HG03575 (cell line): ENCODE measurements at regions not wholly inside any gene's neighbourhood (a gene's known extent, or its start where the extent isn't known, plus 50 kb on each side); places are given as distances from the start of the nearest gene placed in this dataset.
"Not testable (repeated sequence)": the region's sequence is repeated elsewhere in the genome, so short reads cannot be mapped to it uniquely, and the experiment has no call there.

Experiments
- ATAC-seq: cut with Tn5 transposase; IDR thresholded peaks from one replicate; pipeline ENCODE4 v1.9.1; 2021; ENCODE audit not compliant: unreplicated experiment, insufficient number of reproducible peaks, low FRiP score; ENCODE audit errors: extremely low read depth

DNA sequence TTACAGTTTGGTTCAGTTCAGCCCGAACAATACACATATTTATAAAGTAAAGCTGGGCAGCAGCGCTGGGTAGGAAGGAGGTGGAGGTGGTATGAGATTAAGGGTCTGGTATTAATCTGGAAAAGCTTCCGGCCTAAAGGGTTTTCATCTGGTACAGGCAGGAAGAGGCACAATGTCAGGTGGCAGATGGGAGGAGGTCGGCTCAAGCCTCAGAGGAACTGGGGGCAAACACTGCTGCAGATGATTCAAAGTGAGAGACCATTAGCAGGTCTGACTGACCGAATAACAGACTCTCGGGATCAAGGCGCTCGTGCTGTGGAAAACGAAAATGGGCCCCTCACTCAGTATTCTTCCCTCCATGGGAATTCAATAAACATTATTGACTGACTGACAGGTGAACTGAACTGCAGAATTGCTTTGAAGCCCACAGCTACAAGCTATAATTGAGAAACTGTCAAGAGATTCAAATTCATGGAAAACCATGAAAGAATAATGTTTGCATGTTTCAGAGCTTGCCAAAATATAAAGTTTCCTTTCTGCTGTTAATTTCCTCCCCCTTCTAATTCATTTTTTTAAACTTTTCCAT, 75.3 kb downstream of the TMEM167A start:
- no peak for ATAC-seq

DNA sequence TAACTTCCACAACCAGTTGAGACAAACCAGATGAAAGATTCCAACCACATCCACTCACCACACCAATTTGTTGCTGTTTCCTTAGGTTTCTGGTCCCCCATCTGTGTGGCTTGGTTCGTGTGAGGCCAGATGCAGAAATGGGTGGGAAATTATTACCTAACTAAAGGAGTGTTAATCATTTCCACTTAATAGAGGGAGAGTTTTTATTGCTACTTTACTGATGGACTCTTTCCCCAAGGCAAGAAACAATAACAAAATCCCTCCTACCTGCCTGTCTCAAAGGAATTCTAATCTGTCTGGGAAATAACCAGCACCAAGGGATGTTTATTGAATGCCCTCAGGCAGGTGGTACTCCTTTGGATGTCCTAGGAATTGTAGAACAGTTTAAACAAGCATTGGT, 76.3 kb downstream of the TMEM167A start:
- no peak for ATAC-seq

DNA sequence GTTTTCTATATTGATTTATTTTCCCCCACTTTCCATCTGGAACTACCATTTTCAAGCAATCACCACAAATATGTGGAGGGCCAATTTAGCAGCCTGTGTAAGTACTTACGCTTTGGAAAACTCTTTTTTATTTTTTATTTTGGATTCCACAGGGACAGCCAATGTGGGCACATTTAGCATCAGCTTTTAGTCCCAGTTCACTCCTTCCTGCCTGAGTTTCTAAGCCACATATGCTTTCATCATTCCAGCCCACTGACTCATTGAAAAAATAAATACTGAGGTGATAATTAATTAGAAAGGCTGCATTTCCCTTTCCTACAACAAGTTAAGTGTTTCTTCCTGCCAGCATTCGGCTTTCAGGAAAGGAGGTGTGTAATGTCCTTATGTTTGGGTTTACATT, 76.8 kb downstream of the TMEM167A start:
- ATAC-seq: no peak

DNA sequence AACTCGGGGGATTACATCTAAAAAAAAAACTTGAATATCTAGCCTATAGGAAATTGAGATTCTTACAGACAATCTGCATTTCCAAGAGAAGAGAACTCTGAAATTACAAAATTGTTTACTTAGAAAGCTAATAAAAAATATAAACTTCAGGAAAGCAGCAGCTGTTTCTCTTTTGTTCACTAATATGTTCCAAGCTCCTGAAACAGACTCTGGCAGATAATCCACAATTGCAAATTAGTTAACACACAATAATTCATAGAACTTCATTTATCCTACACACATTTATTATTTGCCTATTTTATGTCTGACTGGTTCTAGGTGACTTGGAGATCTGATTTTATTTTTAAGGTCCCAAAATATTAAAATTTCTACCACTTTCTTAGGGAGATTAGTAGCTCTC, 83.8 kb downstream of the TMEM167A start:
- no peak for ATAC-seq

DNA sequence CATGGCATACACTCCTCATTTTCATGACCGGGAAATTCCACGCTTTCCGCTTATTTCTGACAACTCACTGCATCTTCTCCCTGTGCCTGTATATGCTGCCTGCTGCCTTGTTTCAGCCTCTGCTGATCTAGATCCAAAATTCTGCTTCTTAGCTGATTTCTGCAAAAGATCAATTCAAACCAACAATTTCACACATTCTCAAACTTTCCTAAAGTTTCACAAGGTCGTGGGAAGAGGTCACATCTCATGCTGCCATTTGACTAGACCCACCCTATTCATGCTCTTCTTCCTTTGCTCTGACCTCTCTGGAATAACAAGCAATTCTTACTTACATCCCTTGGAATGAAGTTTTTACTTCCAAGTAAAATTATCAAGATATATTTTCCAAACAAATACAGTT, 84.5 kb downstream of the TMEM167A start:
- ATAC-seq: no peak

DNA sequence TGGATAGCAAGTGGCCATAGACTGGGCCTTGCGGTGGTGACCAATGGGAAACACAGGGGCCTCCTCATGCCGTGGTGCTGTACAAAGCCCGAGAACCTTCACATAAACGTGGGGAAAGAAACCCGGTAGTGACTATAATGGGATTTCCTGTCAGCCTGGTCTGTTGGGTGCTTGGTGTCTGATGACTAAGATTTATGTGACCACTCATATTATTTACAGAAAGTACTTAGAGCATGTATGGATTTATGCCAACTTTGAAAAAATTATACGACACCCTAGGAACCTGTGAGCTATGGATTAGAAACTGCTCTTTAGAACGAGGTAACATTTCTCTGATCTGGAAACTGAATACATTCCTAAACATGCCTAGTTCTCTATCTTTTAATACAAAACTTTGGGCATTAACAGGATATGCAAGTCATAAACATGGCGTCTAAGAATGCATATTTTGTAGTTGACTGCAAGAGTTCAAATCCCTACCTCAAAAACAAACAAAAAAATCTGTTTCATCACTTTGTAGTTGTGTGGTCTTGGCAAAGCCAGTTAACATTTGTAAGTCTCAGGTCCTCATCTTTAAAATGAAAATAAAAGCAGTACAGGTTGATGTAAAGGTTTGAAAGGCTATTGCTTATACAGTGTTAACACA, 85.4 kb downstream of the TMEM167A start:
- ATAC-seq: no peak

DNA sequence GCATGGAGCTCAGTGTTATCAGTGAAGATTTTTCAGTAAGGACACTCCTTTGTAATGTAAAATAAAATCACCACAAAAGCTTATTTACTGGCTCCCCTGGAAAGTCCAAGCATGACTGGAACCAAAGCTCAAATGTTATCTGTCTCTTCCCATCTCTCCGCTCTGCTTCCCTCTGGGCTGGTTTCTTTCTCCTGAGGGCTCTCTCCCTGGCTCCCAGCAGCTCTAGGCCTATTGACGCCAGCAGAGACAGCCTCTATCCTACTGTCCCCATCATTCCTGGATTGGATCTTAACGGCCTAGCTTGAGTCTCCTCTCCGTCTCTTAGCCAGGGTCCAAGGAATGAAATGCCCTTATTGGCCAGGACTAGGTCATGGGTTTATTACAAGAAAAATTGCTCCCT, 86.1 kb downstream of the TMEM167A start:
- no peak for ATAC-seq

DNA sequence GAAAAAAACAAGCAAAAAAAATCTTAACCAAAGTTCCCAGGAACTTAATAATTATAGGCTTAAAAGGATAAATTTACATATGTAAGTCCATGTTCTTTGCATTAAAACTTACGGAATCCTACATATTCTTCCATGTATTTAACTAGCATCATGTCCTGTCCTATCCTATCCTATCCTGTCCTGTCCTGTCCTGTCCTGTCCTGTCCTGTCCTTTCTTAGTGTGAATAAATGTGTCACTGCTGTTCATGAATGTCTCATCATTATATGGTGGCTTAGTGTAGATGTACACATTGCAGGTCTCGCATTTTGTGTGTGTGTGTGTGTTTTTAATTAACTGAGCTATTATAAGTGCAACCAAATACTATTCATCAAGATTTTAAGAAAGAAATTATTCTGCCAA, 90.0 kb downstream of the TMEM167A start:
- no peak for ATAC-seq

DNA sequence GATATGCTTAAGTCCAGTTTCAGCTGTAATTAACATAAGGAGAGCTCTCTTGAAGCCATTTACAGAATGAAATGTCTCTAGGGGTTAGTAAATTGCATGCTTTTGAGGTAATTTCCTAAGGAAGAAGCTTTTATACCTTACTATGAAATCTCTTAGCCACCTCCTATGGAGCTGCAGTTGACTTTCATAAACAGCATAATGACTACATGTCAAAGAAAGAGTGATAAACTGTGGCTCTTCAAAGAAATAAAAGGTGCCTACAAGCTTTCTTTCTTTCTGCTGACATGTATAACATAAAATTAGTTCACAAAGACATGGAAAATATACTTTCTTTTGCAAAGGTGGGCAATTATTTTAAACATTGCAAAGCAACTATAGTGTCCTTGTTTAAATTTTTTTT, 90.8 kb downstream of the TMEM167A start:
- ATAC-seq: no peak

DNA sequence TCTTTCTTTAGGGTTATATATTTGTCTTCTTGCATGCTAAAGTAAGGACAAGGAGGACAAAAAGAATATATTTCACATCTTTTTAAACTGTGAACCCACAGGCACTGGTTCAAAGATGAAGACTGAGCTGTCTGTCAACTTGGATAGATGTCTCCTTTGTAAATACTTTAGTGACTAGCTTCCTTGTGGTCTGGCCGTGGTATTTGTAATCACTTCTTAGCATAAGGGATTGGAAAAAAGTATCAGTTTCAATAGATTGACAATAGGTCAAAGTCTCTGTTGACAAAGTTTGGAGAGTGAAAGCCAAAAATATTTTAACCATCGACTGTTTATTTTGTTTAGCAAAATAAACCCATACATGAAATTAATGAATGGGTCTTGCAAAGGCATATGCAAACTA, 91.4 kb downstream of the TMEM167A start:
- ATAC-seq: no peak

DNA sequence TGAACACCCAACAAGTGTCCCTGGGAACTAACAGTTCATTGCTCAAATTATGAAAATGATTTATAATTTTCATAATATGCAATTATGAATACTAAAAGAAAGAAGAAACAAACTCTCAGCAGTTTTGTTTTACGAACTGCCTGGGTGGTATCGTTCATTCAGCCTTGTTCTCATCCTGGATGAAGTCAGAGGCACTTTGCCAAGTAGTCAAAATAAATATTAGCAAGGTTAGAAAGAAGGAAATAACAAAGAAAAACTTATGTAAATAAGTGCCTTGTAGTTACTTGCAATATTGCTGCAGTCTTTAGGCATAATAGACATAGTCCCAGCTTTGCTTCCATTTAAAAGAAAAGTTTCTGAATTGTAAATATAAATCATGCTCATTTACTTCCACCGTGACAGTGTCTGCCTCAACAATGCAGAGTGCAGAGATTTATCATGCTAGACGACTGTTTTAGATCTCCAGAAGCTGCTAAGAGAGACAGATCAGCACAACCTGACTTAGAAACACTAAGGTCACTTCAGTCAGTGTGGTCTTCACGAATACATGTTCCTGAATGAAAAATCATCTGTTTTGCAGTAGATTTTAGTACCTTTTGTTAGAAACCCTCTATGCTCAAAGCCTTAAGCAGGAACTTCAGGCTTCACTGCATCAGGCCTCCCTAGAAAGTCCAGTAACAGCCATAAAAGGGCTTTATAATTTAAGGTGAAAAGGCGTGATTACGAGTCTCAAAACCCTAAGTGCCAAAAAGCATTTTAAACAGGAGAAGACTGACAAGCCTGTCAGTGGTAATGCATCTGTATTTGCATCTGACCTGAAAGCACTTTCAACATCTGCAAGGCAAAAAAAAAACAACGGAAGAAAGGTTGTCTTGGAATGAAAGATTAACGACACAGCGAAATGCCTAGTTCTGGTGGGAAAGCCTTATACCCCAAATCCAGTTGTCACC, 92.1 kb downstream of the TMEM167A start:
- ATAC-seq: no peak

DNA sequence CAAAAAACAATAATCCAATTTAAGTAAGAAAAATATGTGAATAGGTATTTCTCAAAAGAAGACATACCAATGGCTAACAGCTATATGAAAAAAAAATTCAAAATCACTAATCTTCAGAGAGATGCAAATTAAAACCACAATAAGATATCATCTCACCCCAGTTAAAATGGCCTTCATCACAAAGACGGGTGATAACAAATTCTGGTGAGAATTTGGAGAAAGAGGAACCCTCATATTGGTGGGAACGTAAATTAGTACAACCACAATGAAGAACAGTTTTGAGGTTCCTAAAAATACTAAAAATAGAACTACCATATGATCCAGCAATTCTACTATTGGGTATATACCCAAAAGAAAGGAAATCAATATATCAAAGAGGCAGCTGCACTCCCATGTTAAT, 94.3 kb downstream of the TMEM167A start:
- no peak for ATAC-seq

DNA sequence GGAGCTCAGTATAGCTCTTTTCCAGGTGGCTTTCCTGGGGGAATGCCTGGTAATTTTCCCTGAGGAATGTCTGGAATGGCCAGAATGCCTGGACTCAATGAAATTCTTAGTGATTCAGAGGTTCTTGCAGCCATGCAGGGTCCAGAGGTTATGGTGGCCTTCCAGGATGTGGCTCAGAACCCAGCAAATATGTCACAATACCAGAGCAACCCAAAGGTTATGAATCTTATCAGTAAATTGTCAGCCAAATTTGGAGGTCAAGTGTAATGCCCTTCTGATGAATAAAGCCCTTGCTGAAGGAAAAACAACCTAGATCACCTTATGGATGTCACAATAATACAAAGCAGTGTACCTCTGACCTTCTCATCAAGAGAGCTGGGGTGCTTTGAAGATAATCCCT, 100.3 kb downstream of the TMEM167A start:
- not testable (repeated sequence) for ATAC-seq

DNA sequence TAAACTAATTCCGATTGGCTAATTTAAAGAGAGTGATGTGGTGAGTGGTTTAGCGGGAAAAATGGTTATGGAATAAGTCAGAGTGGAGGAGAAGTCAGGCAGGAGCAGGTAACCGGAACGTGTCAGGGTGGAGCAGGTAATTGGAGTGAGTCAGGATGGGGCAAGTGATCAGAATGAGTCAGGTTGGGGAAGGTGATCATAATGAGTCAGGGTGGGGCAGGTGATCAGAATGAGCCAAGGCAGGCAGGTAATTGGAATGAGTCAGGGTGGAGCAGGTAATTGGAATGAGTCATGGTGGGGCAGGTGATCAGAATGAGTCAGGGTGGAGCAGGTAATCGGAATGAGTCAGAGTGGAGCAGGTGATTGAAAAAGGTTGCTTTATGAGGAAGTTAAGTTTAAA, 101.4 kb downstream of the TMEM167A start:
- ATAC-seq: no peak

DNA sequence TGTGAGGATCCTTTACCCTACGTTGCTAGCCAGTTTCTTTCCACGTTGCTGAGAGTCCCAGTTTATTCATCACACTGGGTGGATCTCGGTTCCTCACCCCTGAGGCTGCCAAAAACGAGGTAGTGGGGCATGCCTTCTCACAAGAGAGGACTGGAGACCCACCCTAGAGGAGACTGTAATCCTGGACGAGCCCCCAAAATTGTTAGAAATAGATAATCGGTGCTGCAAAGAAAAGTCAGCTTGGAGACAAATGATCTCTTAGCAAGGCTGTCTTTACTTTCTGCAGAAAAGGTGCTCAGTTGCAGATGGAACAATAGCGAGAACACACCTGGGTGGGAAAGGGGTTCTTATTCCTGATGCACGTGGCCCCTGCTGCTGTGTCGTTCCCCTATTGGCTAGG, 101.8 kb downstream of the TMEM167A start:
- ATAC-seq: no peak

DNA sequence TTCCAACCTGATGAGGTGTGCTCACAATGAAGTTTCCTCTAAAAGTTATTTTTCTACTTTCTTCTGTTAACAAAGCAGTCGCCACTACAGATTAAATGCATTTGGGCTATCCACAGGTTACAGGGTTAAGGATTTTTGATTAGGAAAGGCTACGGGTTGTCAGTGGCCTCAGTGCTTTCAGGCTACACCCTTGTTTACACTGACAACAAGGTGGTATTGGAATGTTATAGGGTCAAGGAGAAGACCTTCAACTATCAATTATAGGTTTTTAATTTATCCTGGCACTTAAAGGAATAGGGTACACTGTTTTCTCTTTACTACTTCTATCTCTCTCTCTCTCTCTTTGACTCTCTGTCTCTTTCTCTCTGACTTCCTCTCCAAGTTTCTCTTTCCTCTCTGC, 102.8 kb downstream of the TMEM167A start:
- not testable (repeated sequence) for ATAC-seq

DNA sequence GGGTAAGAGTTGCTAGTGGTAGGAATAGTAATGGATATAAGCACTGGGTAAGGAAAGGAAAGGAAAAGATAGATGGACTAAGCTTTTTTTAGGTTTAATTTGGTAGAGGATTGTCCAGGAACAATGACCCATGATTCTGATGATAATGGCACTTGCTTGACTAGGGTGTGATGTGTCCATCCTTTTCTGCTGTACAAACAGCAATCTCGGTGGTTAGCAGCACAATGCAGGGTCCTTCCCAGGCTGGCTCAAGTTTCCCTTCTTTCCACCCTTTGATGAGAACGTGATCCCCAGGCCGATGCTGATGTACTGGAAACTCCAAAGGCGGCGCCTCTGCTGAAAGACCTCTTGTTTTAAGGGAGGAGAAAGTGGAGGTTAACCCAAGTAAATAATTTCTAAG, 105.3 kb downstream of the TMEM167A start:
- no peak for ATAC-seq

DNA sequence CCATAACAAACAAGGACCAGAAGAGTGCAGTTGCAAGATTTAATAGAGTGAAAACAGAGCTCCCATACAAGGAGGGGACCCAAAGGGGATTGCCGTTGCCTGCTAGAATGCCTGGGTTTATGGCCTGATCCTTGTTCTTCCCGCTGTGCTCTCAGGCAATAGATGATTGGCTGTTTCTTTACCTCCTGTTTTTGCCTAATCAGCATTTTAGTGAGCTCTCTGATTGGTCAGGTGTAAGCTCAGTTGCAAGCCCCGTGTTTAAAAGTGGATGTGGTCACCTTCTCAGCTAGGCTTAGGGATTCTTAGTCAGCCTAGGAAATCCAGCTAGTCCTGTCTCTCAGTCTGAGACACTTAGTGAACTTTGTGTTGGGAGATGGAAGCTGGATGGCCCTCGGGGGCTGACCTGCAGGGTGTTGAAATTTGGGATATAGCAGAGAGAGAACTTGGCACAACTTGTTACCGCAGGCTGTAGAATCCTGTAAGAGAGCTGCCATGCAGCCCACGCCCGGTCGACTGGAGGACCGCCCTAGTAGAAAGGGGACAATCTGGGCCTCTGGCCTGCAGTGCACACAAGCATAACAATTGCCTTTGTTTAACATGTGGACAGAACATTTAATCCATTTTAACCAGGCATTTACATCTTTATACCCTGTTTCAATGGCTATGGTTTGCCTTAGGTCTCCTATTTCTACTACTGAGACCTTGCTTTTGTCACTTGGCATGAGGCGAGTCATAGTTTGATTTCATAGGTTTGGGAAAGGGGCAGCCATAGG, 106.0 kb downstream of the TMEM167A start:
- ATAC-seq: not testable (repeated sequence)

DNA sequence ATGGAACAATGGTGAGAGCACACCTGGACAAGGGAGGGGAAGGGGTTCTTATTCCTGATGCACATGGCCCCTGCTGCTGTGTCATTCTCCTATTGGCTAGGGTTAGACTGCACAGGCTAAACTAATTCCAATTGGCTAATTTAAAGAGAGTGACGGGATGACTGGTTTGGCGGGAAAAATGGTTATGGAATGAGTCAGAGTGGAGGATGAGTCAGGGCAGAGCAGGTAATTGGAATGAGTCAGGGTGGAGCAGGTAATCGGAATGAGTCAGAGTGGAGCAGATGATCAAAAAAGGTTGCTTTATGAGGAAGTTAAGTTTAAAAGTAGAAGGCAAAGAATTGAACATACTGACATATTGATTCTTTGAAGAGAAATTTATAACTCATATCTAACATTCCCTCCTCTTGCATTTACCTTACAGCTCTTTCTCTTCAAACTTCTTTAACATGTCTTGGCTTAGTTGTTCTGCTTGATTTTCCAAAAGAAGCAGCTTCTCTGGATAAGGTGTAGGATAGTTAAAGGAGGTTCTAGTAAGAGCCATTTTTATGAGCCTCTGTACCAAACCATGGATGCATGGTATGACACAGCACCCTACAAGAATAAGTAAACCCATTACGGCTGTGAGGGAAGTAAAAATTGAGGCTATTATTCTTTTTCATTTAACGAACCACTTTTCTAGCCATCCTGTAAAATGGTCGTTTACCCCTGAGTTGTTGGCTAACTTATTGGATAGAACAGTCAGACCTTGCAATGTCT, 107.8 kb downstream of the TMEM167A start:
- ATAC-seq: not testable (repeated sequence)
